ENCODE measurements at regions not wholly inside any gene's neighbourhood (a gene's known extent, or its start where the extent isn't known, plus 50 kb on each side); places are given as distances from the start of the nearest gene placed in this dataset.
"Not testable (repeated sequence)": the region's sequence is repeated elsewhere in the genome, so short reads cannot be mapped to it uniquely, and the experiment has no call there.

DNA sequence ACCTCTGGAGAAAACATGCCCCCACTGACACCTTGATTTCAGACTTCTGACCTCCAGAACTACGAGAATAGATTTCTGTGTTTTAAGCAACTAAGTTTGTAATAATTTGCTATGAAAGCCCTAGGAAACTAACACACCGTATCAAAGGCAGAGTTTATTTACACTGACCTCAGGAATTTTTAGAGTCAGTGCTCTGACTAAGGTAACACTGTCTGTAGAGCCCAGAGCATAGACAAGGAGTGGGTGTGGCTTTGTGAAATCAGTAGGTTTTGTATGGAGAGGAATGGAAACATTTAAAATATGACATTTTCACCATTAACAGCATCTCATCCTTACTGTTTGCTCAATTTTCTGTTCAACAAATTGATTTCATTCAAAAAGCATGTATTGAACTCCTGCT is 764.4 kb upstream of the PCDH10 start:
- no peak for DNase-seq

DNA sequence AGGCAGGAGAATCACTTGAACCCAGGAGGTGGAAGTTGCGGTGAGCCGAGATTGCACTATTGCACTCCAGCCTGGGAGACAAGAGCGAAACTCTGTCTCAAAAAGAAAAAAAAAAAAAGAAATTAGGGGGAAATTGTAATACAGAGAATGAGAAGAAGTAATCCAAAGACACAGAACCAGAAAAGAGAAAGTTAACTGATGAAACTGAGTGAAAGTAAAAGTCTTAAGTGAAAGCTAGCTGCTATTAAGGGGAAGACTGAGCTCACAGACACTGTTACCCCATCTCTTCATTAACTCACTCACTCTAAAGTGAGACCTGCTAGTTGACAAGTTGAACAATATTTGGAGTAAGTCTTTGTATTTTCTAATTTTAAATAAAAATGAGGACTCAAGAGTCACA is 763.0 kb upstream of the PCDH10 start:
- DNase-seq = no peak

DNA sequence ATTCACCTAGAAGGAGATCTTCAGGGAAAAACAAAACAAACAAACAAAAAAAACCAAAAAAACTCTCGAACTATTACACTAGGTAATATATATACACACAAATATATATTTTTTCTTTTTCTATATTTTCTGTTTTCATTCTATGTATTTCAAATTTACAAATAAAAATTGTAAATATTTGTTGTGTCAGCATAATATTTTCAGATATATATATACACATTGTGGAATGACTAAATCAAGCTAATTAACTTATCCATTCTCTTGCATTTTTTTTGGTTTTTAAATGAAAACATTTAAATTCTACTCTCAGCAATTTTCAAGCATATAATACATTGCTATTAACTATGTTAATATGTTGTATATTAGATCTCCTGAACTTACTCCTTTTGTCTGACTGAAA is 762.0 kb upstream of the PCDH10 start:
- DNase-seq = no peak

DNA sequence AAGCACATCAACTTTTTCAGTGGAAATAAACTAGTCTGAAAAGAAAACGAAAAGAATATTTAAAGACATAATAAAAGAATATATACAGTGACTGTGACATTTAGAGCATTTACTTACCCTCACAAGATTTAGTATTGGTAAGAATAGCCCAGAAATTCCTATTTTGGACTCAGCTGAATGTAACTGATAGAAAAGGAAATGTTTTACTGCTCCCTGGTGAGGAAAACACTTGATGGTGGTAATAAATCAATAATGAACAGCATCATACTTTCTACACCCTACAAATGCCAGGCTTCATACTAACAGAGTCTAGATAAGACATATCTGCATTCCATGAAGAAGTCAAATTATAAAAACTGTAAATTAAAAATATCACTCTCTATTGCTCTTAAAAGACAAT is 753.5 kb upstream of the PCDH10 start:
- DNase-seq = no peak

DNA sequence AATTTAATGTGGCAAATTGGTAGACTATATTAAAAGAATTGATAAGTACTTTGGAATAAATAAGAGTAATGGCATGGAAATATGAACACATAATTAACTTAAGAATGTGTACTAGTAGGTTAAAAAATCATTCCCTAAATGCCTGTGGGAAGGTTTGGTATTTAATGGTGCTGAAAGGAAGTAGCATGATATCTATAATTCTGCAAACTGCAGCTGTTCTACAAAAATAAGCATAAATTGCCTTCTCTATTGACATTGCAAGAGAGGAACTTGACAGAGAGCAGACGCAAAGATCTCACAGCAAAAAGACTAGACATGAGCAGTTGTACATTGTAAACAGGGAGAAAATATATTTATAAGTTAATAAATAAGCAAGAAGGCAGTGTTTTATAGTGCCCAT is 752.5 kb upstream of the PCDH10 start:
- no peak for DNase-seq

DNA sequence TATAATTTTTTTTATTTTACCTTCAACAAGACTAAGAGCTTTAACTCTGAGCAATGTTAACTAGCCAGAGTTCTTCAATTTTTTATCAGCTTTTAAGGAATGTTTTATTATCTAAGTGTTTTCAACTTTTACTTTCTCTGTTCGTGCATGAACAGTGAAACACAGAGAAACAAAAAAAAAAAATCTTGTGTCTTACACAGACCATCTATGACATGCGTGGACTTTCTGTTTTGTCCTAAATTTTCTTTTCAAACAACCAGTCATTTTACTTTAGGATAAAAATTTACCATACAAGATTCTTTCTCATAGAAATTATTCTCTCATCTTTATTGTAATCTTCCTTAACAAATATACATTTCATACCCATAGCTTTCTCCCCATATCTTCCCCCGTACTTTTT is 731.9 kb upstream of the PCDH10 start:
- DNase-seq = no peak

DNA sequence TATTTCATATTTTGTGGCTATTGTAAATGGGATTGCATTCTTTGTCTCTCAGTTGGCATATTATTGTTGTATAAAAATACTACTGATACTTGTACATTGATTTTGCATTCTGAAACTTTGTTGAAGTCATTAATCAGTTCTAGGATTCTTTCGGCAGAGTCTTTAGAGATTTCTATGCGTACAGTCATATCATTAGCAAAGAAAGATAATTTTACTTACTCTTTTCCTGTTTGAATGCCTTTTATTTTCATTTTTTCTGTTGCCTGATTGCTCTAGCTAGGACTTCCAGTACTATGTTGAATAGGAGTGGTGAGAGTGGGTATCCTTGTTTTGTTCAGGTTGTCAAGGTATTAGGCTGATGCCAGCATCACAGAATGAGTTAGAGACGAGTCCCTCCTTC is 722.0 kb upstream of the PCDH10 start:
- no peak for DNase-seq

DNA sequence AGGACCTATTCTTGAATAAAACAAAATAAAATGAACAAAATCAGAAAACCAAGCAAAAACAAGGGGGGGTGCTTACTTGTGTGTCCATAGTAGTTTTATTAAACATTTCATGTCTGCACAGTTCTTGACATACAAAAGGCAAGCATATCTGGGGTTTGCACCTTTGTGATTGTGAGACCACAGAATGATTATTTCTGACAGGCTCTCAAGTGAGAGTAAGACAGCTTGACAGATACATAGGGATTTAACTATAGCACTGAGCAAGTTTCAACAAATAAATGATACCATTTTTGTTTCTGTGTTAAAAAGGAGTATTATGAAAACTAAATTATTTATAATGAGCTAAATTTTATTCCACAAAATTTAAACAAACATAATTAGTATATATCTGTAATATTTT is 712.0 kb upstream of the PCDH10 start:
- DNase-seq = no peak

DNA sequence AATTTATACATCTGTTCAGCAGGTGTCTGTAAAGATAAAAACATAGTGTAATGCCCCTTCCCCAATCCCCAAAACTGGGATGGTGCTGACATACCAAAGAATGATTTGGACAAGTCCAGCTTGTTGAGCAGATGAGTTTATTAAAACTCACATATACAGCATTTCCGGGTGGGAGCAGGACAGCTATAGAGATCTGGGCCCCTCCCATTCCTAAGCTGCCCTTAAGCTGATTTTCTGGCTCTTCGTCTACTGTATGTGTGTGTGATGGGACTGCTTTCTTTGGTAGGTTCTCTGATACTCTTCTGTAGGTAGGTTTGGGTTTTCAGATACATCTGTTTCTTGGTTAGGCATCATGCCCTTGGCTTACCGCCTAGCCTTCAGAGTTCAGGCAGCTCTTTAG is 703.7 kb upstream of the PCDH10 start:
- DNase-seq = no peak

DNA sequence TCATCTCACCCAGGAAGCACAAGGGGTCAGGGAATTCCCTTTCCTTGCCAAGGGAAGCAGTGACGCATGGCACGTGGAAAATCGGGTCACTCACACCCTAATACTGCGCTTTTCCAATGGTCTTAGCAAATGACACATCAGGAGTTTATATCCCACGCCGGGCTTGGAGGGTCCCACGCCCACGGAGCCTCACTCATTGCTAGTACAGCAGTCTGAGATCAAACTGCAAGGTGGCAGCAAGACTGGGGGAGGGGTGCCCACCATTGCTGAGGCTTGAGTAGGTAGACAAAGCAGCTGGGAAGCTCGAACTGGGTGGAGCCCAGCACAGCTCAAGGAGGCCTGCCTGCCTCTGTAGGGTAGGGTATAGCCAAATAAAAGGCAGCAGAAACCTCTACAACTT is 691.1 kb upstream of the PCDH10 start:
- DNase-seq = not testable (repeated sequence)

DNA sequence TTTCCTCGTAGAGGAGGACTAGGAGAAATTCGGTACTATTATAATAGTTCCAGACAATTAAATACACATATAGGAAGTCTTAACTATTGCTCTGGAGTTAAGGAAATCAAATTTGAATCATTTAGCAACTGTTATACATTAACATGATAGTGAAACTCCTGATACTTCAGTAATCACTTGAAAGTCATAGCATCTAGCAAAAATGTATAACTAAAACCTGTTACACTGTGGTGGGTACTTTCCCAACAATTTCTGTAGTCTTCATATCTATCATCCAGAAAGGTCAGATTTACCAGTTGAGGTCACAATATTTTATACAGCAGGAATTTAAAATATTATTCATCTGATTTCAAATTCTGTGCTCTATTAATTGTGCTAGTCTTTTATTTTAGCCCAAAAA is 669.6 kb upstream of the PCDH10 start:
- no peak for DNase-seq

DNA sequence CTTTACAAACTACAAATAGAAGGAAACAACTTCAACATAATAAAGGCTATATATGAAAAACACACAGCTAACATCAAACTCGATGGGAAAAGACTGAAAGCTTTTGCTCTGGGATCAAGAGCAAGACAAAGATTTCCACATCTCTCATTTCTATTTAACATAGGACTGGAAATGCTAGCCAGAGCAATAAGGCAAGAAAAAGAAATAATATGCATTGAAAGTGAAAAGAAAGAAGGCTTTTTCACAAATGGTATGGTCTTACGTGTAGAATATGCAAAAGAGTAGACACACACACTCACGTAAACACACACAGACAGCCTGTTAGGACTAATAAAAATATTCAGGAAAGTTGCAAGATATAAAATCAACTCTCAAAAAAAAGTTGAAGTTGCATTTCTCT is 660.5 kb upstream of the PCDH10 start:
- no peak for DNase-seq

DNA sequence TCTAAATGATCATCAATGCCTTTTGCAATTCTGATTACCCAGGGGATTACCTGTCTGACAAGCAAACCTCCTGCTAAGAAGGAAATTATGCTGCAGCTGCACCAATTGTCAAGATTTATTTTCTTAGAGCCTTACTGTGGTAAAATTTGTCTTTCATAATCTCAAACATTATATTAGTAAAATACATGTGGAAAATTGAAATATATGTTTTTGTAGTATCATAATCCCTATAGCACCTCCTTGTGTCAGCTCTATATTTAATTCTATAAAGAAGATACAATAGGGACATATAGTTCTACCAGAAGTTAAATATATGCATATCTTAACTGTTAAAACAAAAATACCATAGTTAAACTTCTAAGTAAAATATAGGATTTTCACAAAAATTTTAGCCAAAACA is 655.6 kb upstream of the PCDH10 start:
- no peak for DNase-seq

DNA sequence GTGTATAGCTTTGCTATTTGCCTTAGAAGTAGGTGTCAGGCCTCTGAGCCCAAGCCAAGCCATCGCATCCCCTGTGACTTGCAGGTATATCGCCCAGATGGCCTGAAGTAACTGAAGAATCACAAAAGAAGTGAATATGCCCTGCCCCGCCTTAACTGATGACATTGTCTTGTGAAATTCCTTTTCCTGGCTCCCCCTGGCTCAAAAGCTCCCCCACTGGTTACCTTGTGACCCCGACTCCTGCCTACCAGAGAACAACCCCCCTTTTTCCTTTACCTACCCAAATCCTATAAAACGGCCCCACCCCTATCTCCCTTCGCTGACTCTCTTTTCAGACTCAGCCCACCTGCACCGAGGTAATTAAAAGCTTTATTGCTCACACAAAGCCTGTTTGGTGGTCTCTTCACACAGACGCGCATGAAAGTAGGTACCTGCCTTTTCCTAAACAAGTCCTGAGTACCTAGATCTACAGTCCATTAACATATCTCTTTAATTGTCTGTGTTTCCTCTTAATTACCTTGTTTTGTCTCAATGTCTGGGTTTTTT is 653.8 kb upstream of the PCDH10 start:
- DNase-seq = not testable (repeated sequence)

DNA sequence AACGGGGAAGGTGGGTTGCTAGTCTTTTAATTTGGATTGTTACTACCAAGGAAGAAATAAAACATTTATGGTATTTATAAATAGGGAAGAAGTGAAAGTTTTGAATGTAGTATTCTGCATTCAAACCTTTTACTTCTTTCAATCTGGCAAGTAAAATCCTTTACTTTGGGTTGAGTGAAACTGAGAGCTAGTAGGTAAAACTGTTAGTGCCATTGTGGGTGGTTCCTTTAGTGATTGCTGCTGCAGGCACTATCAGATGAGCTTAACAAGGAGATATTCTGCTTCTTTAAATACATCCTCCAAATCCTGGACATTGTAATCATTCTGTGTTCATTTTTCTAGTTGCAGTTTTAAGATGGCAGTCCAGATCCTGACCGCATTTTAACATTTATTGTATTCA is 650.9 kb upstream of the PCDH10 start:
- no peak for DNase-seq

DNA sequence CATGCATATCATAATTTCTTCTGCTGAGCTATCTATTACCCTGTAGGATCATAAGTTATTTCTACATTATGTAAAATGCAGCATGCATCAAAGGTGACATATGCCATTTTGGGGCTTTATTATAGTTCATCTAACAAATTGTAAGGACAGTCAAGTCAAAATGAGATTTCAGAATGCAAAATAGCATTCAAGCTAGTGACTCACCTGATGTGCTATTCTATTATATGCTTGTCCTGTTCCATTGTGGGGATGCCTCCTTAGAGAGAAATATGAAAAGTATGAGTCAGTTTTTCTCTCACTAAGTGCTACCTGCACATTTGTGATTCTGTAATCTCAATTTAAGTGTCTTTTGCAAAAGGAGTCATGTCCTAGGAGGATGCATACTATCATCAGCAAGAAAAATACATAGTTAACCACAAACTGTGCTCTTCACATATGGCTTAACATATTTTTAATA is 647.0 kb upstream of the PCDH10 start:
- no peak for DNase-seq

DNA sequence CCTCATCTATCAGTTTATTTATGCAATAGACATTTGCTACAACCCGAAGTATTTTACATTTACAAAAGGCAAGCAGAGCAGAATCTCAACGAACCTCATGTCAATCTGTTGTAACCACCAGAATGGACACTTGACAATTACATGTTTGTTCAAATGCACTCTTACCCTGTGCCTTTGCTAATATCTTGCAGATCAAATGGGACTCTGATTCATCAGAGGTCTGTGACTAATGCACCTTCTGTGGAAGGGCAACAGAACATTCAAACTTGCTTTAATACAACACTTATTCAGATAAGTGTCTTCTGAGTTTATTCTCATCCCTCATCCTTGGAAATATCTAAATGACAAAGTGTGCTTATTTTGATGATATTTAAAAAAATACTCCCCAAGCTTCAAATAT is 644.7 kb upstream of the PCDH10 start:
- no peak for DNase-seq

DNA sequence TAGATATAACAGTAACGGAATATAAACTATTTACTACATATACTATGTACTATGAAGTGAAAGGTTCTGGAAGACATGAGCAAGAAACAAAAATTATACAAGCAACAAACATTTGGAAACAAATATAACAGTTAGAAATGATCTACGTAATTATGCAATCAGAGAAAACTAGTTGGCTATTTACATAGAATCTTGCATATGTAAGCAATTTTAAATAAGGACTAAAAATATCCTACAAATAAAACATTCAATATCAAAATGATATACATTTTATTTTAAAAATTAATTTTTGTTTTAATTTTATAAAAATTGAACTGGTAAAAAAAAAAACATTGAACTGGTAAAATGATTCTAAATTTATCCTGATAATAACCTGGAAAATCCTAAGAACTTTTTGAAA is 642.5 kb upstream of the PCDH10 start:
- no peak for DNase-seq

DNA sequence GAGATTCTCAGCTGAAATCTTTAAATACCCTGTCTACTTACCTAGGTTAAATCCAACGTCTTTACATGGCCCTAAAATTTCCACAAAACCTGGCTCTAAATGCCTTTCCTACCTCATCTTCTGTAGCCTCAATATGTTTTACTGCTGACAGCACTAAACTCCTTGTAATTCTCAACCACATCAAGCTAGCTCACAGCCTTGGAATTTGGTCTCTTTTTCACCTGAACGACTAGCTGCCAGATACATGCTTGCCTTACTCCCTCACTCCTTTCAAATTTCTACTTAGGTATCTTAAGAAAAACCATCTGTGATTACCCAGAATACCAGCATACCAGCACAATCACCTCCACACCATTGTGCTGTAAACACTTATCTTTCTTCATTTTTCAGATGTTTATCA is 635.6 kb upstream of the PCDH10 start:
- no peak for DNase-seq

DNA sequence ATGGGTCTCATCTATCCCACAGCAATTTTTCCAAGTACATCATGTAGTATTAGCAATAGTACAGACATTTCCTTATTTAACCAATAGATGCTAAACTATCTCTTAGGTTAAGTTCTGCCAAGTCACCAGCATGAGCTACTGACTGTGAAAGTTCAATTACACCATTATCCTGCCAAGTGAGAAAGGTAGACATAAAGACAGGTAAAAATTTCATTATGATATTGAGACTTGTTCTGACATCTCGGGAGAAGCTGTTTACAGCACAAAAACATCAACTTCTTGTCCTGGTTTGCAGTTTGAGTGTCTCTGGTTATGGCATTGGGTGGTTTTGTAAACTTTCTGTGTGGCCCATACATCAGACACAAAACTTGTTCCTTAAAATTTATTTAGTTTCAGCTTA is 622.4 kb upstream of the PCDH10 start:
- DNase-seq = no peak

DNA sequence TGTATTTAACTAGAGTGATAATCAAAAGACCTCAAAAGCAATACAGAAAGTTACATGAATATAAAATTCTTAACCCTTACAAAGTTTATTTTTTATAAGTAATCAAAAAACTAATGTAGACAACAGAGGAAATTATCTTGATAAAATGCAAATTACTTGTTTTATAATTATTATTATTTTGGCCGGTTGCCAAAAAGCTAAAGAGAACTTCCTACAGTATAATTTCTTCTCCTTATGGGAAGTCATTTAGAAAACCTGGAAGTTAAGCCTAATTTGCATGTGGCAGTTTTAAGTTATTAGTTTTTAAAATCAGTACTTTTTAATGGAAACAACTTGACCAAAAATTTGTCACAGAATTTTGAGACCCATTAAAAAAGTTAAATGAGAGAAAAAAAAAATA is 621.3 kb upstream of the PCDH10 start:
- no peak for DNase-seq

DNA sequence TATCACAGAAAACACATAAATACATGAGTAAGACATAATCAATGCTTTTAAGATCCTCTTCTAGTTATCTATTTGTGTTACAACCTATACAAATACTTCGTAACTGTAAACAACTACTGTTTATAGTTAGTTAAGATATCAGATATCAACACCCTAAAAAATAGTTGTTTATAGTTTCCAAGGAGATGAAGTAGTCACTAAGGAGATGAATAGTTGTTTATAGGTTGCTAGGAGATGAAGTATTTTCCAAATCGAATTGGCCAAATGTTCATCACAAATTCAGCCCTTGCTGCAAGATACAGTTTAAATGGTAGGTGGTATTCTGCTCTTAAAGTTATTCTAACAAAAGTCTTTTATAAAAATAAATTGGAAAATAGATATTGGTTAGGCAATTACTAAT is 618.2 kb upstream of the PCDH10 start:
- no peak for DNase-seq

DNA sequence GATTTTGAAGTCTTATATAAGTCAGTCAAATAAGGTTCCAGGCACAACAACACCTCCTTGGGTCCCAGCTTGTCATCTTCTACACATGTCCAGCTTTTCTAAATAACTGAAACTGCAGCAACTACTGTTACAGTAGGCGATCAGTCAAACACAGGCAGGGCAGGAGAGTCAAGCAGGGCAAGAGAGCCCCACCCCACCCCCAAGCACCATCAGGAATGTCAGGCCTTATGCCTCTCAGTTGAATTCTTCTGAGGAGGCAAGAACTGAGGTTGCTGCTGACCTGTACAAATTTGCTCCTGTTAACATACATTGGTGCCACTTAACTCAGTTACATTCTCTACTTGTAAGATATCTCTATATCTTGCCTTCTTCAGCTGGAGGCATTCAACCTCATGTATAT is 608.8 kb upstream of the PCDH10 start:
- DNase-seq = no peak

DNA sequence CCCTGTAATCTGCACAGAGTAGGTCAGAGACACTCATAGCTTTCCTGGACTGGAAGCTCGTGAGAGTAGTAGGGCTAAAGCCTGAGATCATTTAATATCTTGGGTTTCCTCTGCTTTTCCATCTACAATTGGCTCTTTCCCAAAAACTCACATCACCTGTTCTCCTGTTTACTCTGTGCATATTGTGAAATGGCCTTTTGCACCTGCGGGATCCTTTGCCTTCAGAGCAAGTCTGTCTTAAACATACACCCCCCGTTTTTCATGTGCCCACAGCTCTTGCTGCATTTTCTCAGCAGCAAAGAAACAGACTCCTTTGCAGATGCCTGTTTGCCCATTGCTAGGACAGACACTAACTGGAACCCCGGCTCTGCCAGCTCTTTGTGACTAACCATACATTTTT is 608.3 kb upstream of the PCDH10 start:
- no peak for DNase-seq

DNA sequence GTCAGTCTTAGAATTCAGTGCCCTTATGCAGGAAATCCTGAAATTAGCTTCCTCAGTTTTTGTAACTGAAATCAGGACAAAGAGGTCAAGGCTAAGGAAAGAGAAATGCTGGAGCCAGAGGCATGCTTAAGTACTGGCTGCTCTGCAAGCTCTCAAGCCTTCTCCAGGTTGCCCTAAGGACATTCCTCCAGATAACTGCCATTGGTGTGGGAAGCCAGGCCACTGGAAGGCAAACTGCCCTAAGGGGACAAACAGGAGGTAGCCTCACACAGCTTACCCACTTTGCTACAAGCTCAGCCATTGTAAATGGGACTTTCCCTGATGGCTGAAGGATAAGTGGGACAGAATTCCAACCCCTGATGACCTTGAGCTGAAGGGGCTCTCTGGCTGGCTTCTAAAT is 606.9 kb upstream of the PCDH10 start:
- DNase-seq = no peak

DNA sequence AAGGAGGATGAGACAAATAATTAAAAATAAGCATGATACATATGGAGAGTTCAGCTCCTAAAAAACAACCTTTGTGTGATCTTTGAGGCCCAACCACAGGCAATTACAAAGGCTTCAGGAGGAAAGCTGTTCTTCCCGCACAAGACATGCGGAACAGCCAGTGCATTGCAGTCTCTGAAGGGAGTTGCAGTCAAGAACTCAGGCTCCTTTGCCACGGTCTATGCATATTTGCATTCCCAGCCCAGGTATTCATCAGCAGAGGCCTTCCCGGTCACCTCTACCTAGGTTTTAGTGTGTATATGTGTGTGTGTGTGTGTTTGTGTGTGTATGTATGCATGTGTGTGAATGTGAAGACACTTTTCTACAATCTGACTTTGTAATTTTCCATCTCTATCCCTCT is 600.6 kb upstream of the PCDH10 start:
- no peak for DNase-seq

Measured in activated CD8-positive, alpha-beta memory T cell treated with anti-CD3 and anti-CD28 coated beads, Interleukin-2, amount 50 U/mL, for 4 hours (primary cell).